ENCODE measurements at regions not wholly inside any gene's neighbourhood (a gene's known extent, or its start where the extent isn't known, plus 50 kb on each side); places are given as distances from the start of the nearest gene placed in this dataset.

GRCh38 chr1:193660428-193660827 lies 474.0 kb upstream of the B3GALT2 start:
- H3K9me3 ChIP-seq = no peaks in the 10 kb centered on the region
- Mint-ChIP-seq H3K4me1 (ENCODE audit: low read depth, unreplicated experiment) (no peaks in the 10 kb centered on the region), H3K4me3 (ENCODE audit: unreplicated experiment) (no peak overlapping the region), H3K36me3 (ENCODE audit: insufficient read depth, unreplicated experiment) (no peaks in the 10 kb centered on the region), H3K27ac (ENCODE audit: unreplicated experiment) (no peak overlapping the region), H3K9me3 (ENCODE audit: unreplicated experiment) (no peaks in the 10 kb centered on the region), H3K27me3 (ENCODE audit: insufficient read depth, unreplicated experiment) (no peaks in the 10 kb centered on the region)
- BruUV-seq (replicated peaks) = no TSS peak
- intact Hi-C loops (cut with micrococcal nuclease; ENCODE audit: unreplicated experiment) = no loop called here
- no peaks in the 10 kb centered on the region for H3K36me3 ChIP-seq (ENCODE audit: control insufficient read depth, insufficient read depth, low read length)
- no peak for TF ChIP-seq CTCF (IDR thresholded peaks at IDR 0.05; ENCODE audit: insufficient read depth in 1 of 2, low read depth in 1 of 2, low read length in 1 of 2, severe bottlenecking in 1 of 2, unreplicated experiment in 1 of 2)
- no peaks in the 10 kb centered on the region for H3K4me1 ChIP-seq
- CTCF ChIA-PET = no interaction called here
- no peak overlapping the region for H3K4me3 ChIP-seq (ENCODE audit: low read depth, low read length)
- no peak for DNase-seq
- POLR2A ChIA-PET = no interaction called here
- no peaks in the 10 kb centered on the region for H3K27me3 ChIP-seq (replicated peaks; ENCODE audit: control insufficient read depth, insufficient read depth, low read length)

GRCh38 chr1:193658691-193659090 lies 472.3 kb upstream of the B3GALT2 start:
- ChIA-PET CTCF (no interaction called here), POLR2A (no interaction called here)
- Mint-ChIP-seq H3K27me3 (ENCODE audit: insufficient read depth, unreplicated experiment) (no peaks in the 10 kb centered on the region), H3K27ac (ENCODE audit: unreplicated experiment) (no peak overlapping the region), H3K36me3 (ENCODE audit: insufficient read depth, unreplicated experiment) (no peaks in the 10 kb centered on the region), H3K4me1 (ENCODE audit: low read depth, unreplicated experiment) (no peaks in the 10 kb centered on the region), H3K4me3 (ENCODE audit: unreplicated experiment) (no peak overlapping the region), H3K9me3 (ENCODE audit: unreplicated experiment) (peaks cover 9% of the 10 kb centered on the region)
- TF ChIP-seq CTCF (IDR thresholded peaks at IDR 0.05; ENCODE audit: insufficient read depth in 1 of 2, low read depth in 1 of 2, low read length in 1 of 2, severe bottlenecking in 1 of 2, unreplicated experiment in 1 of 2) = no peak
- H3K36me3 ChIP-seq (ENCODE audit: control insufficient read depth, insufficient read depth, low read length) = no peaks in the 10 kb centered on the region
- intact Hi-C loops (cut with micrococcal nuclease; ENCODE audit: unreplicated experiment) = no loop called here
- no peak for DNase-seq
- H3K27me3 ChIP-seq (replicated peaks; ENCODE audit: control insufficient read depth, insufficient read depth, low read length) = no peaks in the 10 kb centered on the region
- no peaks in the 10 kb centered on the region for H3K4me1 ChIP-seq
- H3K9me3 ChIP-seq = no peaks in the 10 kb centered on the region
- H3K4me3 ChIP-seq (ENCODE audit: low read depth, low read length) = no peak overlapping the region
- BruUV-seq (replicated peaks) = no TSS peak

- no peak for DNase-seq
- Histone ChIP-seq H3K36me3 (ENCODE audit: control insufficient read depth, insufficient read depth, low read length) (no peaks in the 10 kb centered on the region), H3K27me3 (replicated peaks; ENCODE audit: control insufficient read depth, insufficient read depth, low read length) (no peaks in the 10 kb centered on the region), H3K4me1 (no peaks in the 10 kb centered on the region), H3K4me3 (ENCODE audit: low read depth, low read length) (no peak overlapping the region), H3K9me3 (no peaks in the 10 kb centered on the region)
- intact Hi-C loops (cut with micrococcal nuclease; ENCODE audit: unreplicated experiment) = no loop called here
- H3K27ac Mint-ChIP-seq (ENCODE audit: unreplicated experiment) = no peak overlapping the region
- H3K4me1 Mint-ChIP-seq (ENCODE audit: low read depth, unreplicated experiment) = no peaks in the 10 kb centered on the region
- CTCF ChIA-PET = no interaction called here
- no peak for TF ChIP-seq CTCF (IDR thresholded peaks at IDR 0.05; ENCODE audit: insufficient read depth in 1 of 2, low read depth in 1 of 2, low read length in 1 of 2, severe bottlenecking in 1 of 2, unreplicated experiment in 1 of 2)
- no TSS peak for BruUV-seq (replicated peaks)
- H3K27me3 Mint-ChIP-seq (ENCODE audit: insufficient read depth, unreplicated experiment) = no peaks in the 10 kb centered on the region
- no peaks in the 10 kb centered on the region for H3K36me3 Mint-ChIP-seq (ENCODE audit: insufficient read depth, unreplicated experiment)
- H3K9me3 Mint-ChIP-seq (ENCODE audit: unreplicated experiment) = peaks cover 10% of the 10 kb centered on the region
- POLR2A ChIA-PET = no interaction called here
- H3K4me3 Mint-ChIP-seq (ENCODE audit: unreplicated experiment) = no peak overlapping the region
These were observed 471.7 kb upstream of the B3GALT2 start for GRCh38 chr1:193658081-193658480.
